KMS-11 (cell line): ENCODE measurements at regions not wholly inside any gene's neighbourhood (a gene's known extent, or its start where the extent isn't known, plus 50 kb on each side); places are given as distances from the start of the nearest gene placed in this dataset.
A peak's percentile ranks its signal among the peaks of the same experiment; 100 is the strongest.
"Not testable (repeated sequence)": the region's sequence is repeated elsewhere in the genome, so short reads cannot be mapped to it uniquely, and the experiment has no call there.

ENCODE experiments used
- H2AFZ ChIP-seq: fragments of 200-600 bp; sonication (generic); 2 replicates; pipeline ENCODE4 v1.6.1; 2016; ENCODE audit warnings: antibody characterized with exemption, mixed run types, low read depth
- H3K27ac ChIP-seq: fragments of 200-600 bp; sonication (generic); 2 replicates; pipeline ENCODE4 v1.6.1; 2016; ENCODE audit warnings: mild to moderate bottlenecking, mixed run types
- H3K27me3 ChIP-seq: fragments of 200-600 bp; sonication (generic); 2 replicates; pipeline ENCODE4 v1.6.1; 2017; ENCODE audit warnings: mild to moderate bottlenecking, low read depth, mixed run types, moderate library complexity; ENCODE audit not compliant: insufficient read depth
- H3K36me3 ChIP-seq: fragments of 200-600 bp; sonication (generic); 2 replicates; pipeline ENCODE4 v1.6.1; 2017; ENCODE audit warnings: mild to moderate bottlenecking, mixed run types; ENCODE audit not compliant: insufficient read depth
- H3K4me1 ChIP-seq: fragments of 200-600 bp; sonication (generic); 2 replicates; pipeline ENCODE4 v1.6.1; 2016; ENCODE audit warnings: mild to moderate bottlenecking, low read depth, mixed run types; ENCODE audit not compliant: poor library complexity, severe bottlenecking
- H3K4me2 ChIP-seq: fragments of 200-600 bp; sonication (generic); 2 replicates; pipeline ENCODE4 v1.7.0; 2016; ENCODE audit warnings: mild to moderate bottlenecking, mixed run types
- H3K4me3 ChIP-seq: fragments of 200-600 bp; sonication (generic); IDR thresholded peaks from 2 replicates; pipeline ENCODE4 v1.6.1; 2017; ENCODE audit warnings: low read depth, low read length, mixed read lengths; ENCODE audit not compliant: insufficient read depth
- H3K79me2 ChIP-seq: fragments of 200-600 bp; sonication (generic); 2 replicates; pipeline ENCODE4 v1.6.1; 2016; ENCODE audit warnings: low read depth, mixed run types; ENCODE audit not compliant: insufficient read depth
- H3K9ac ChIP-seq: fragments of 200-600 bp; sonication (generic); 2 replicates; pipeline ENCODE4 v1.6.1; 2016; ENCODE audit warnings: mild to moderate bottlenecking, mixed run types
- H4K20me1 ChIP-seq: fragments of 200-600 bp; sonication (generic); 2 replicates; pipeline ENCODE4 v1.6.1; 2016; ENCODE audit warnings: mild to moderate bottlenecking, mixed run types; ENCODE audit not compliant: insufficient read depth
- CTCF ChIP-seq: fragments of 200-600 bp; sonication (generic); conservative IDR thresholded peaks from 2 replicates; pipeline ENCODE4 v1.6.1; 2017; ENCODE audit warnings: low read depth, mild to moderate bottlenecking, antibody characterized with exemption, low read length, moderate library complexity, mixed read lengths

- Histone ChIP-seq H3K27me3 (no peaks in the 10 kb centered on the region), H3K4me2 (no peak overlapping the region), H3K27ac (no peak overlapping the region), H4K20me1 (no peaks in the 10 kb centered on the region), H3K79me2 (no peaks in the 10 kb centered on the region), H2AFZ (no peak overlapping the region), H3K4me3 (no peak overlapping the region), H3K9ac (no peak overlapping the region), H3K36me3 (no peaks in the 10 kb centered on the region), H3K4me1 (no peaks in the 10 kb centered on the region)
- TF ChIP-seq CTCF, result no peak
Measured at GRCh38 chr2:176795823-176796222, 416.8 kb upstream of the HNRNPA3 start.

DNA sequence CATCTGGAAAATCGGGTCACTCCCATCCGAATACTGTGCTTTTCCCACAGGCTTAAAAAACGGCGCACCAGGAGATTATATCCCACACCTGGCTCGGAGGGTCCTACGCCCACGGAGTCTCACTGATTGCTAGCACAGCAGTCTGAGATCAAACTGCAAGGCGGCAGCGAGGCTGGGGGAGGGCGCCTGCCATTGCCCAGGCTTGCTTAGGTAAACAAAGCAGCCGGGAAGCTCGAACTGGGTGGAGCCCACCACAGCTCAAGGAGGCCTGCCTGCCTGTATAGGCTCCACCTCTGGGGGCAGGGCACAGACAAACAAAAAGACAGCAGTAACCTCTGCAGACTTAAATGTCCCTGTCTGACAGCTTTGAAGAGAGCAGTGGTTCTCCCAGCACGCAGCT lies 415.9 kb upstream of the HNRNPA3 start:
- H3K4me1 ChIP-seq, H3K4me3 ChIP-seq, H3K9ac ChIP-seq: not testable (repeated sequence)

GRCh38 chr2:176804392-176804791 lies 408.2 kb upstream of the HNRNPA3 start:
- no peak for TF ChIP-seq CTCF
- no peaks in the 10 kb centered on the region for H3K79me2 ChIP-seq
- H4K20me1 ChIP-seq, result no peaks in the 10 kb centered on the region
- H3K4me1 ChIP-seq, result no peaks in the 10 kb centered on the region
- no peak overlapping the region for H2AFZ ChIP-seq
- no peak overlapping the region for H3K4me2 ChIP-seq
- H3K27ac ChIP-seq, result no peak overlapping the region
- H3K36me3 ChIP-seq, result no peaks in the 10 kb centered on the region
- H3K9ac ChIP-seq, result no peak overlapping the region
- no peak overlapping the region for H3K4me3 ChIP-seq
- no peaks in the 10 kb centered on the region for H3K27me3 ChIP-seq

More for the DNA sequence above, 415.9 kb upstream of the HNRNPA3 start:
- not testable (repeated sequence) for H3K27me3 ChIP-seq, H3K4me2 ChIP-seq, H3K36me3 ChIP-seq, H4K20me1 ChIP-seq, H3K27ac ChIP-seq, H3K79me2 ChIP-seq
- peak overlapping the region; percentile 33; the same call in 1 of the 2 replicates for H2AFZ ChIP-seq

GRCh38 chr2:176805345-176805744 lies 407.2 kb upstream of the HNRNPA3 start:
- Histone ChIP-seq H4K20me1 (no peaks in the 10 kb centered on the region), H3K9ac (no peak overlapping the region), H3K27ac (no peak overlapping the region), H2AFZ (no peak overlapping the region), H3K4me3 (no peak overlapping the region), H3K36me3 (no peaks in the 10 kb centered on the region), H3K79me2 (no peaks in the 10 kb centered on the region), H3K4me2 (no peak overlapping the region), H3K27me3 (no peaks in the 10 kb centered on the region), H3K4me1 (no peaks in the 10 kb centered on the region)
- no peak for TF ChIP-seq CTCF

DNA sequence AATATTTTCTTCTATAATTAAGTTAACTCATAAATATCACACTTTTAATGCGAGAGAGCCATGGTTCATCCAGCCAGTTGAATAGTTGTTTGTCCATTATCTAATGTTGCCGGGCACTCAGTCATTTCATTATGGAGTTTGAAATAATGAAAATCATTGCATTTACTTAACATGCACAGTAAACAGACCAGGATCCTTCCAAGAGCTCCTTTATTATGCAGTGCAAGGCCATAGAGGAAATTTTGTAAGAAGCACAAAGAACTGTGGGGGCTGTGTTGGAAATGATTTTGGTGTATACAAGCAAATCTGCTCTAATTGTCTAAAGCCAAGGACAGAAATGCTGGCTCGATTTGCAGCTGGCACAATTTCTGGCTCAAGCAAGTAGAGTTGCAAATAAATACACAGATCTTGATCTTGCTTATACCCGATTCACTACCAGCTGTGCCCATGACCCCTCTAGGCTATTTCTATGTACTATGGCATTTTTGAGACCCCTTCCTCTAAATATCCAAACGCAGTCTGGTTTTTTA lies 400.3 kb upstream of the HNRNPA3 start:
- TF ChIP-seq CTCF, result no peak
- Histone ChIP-seq H3K36me3 (no peaks in the 10 kb centered on the region), H3K4me2 (no peak overlapping the region), H3K4me1 (peaks cover 14% of the 10 kb centered on the region), H3K27ac (no peak overlapping the region), H4K20me1 (no peaks in the 10 kb centered on the region), H3K9ac (no peak overlapping the region), H3K79me2 (no peaks in the 10 kb centered on the region), H2AFZ (no peak overlapping the region), H3K4me3 (no peak overlapping the region), H3K27me3 (no peaks in the 10 kb centered on the region; the same call in 1 of the 2 replicates)
